Astrocyte of the hippocampus (primary cell): ENCODE measurements at regions not wholly inside any gene's neighbourhood (a gene's known extent, or its start where the extent isn't known, plus 50 kb on each side); places are given as distances from the start of the nearest gene placed in this dataset.

Experiments used
- DNase-seq: peaks from one replicate; pipeline ENCODE4 v3.0.0; 2011; ENCODE audit warnings: low read depth, low spot score

GRCh38 chr11:92829121-92829520 is 140.3 kb upstream of the MTNR1B start:
- no peak for DNase-seq

- DNase-seq = no peak
These were observed 139.8 kb upstream of the MTNR1B start for GRCh38 chr11:92829671-92830070.

- DNase-seq = no peak
These were observed 138.9 kb upstream of the MTNR1B start for GRCh38 chr11:92830377-92831155.

GRCh38 chr11:92834296-92835020 is 135.0 kb upstream of the MTNR1B start:
- no peak for DNase-seq

- no peak for DNase-seq
These were observed 131.9 kb upstream of the MTNR1B start for GRCh38 chr11:92837595-92837994.

- DNase-seq = peak; percentile 41
These were observed 130.6 kb upstream of the MTNR1B start for GRCh38 chr11:92838759-92839310.

GRCh38 chr11:92839450-92839849 is 130.0 kb upstream of the MTNR1B start:
- DNase-seq = no peak

- no peak for DNase-seq
These were observed 127.7 kb upstream of the MTNR1B start for GRCh38 chr11:92841719-92842118.

- no peak for DNase-seq
These were observed 126.0 kb upstream of the MTNR1B start for GRCh38 chr11:92843455-92843854.

GRCh38 chr11:92844197-92844596 is 125.3 kb upstream of the MTNR1B start:
- no peak for DNase-seq

- no peak for DNase-seq
These were observed 124.1 kb upstream of the MTNR1B start for GRCh38 chr11:92845390-92845789.

- DNase-seq = no peak
These were observed 123.6 kb upstream of the MTNR1B start for GRCh38 chr11:92845805-92846204.

GRCh38 chr11:92846491-92847125 is 122.8 kb upstream of the MTNR1B start:
- peak; percentile 45 for DNase-seq

GRCh38 chr11:92848578-92848977 is 120.9 kb upstream of the MTNR1B start:
- no peak for DNase-seq

- no peak for DNase-seq
These were observed 119.1 kb upstream of the MTNR1B start for GRCh38 chr11:92850296-92850826.

GRCh38 chr11:92852229-92852628 is 117.2 kb upstream of the MTNR1B start:
- DNase-seq = no peak

- peak; percentile 39 for DNase-seq
These were observed 116.5 kb upstream of the MTNR1B start for GRCh38 chr11:92852946-92853345.

GRCh38 chr11:92854162-92854561 is 115.3 kb upstream of the MTNR1B start:
- DNase-seq = no peak

GRCh38 chr11:92854952-92855351 is 114.5 kb upstream of the MTNR1B start:
- peak; percentile 65 for DNase-seq

GRCh38 chr11:92855607-92856405 is 113.6 kb upstream of the MTNR1B start:
- peak; percentile 41 for DNase-seq

GRCh38 chr11:92857407-92857806 is 112.0 kb upstream of the MTNR1B start:
- no peak for DNase-seq
